SU-DHL-6 (cell line): ENCODE measurements at regions not wholly inside any gene's neighbourhood (a gene's known extent, or its start where the extent isn't known, plus 50 kb on each side); places are given as distances from the start of the nearest gene placed in this dataset.

ENCODE experiments used
- CTCF ChIP-seq: fragments of 200-600 bp; sonication (generic); IDR thresholded peaks from one replicate; pipeline ENCODE4 v1.5.1; 2017; ENCODE audit warnings: antibody characterized with exemption, mild to moderate bottlenecking, low read length, moderate library complexity; ENCODE audit not compliant: insufficient read depth, poor library complexity, severe bottlenecking
- EZH2phosphoT487 ChIP-seq: fragments of 200-600 bp; sonication (generic), shearing (Covaris generic); conservative IDR thresholded peaks from 2 replicates; pipeline ENCODE4 v1.6.1; 2018; ENCODE audit warnings: mild to moderate bottlenecking, antibody characterized with exemption, low read length, moderate library complexity, mixed read lengths

GRCh38 chr4:26124753-26125321, 196.0 kb upstream of the RBPJ start:
- TF ChIP-seq CTCF (no peak), EZH2phosphoT487 (no peak)
